Left ventricle myocardium superior (tissue), 1 donor: ENCODE measurements at regions not wholly inside any gene's neighbourhood (a gene's known extent, or its start where the extent isn't known, plus 50 kb on each side); places are given as distances from the start of the nearest gene placed in this dataset.
"Not testable (repeated sequence)": the region's sequence is repeated elsewhere in the genome, so short reads cannot be mapped to it uniquely, and the experiment has no call there.

Experiments
- ATAC-seq: fragments of 200-7000 bp; cut with Tn5 transposase; one replicate; pipeline ENCODE4 v1.9.1; 2020; ENCODE audit warnings: mild to moderate bottlenecking, moderate library complexity
- DNase-seq: peaks from one replicate; pipeline ENCODE4 v3.0.0-alpha.2; 2020
- intact Hi-C: fragments of 100-400 bp; cut with micrococcal nuclease; formaldehyde crosslinking; loops from one replicate; pipeline ENCODE4 v1.11.0; 2022
- donor health status: DM: no; HTN: yes; CAD: no; lungs with severe emphysema.

DNA sequence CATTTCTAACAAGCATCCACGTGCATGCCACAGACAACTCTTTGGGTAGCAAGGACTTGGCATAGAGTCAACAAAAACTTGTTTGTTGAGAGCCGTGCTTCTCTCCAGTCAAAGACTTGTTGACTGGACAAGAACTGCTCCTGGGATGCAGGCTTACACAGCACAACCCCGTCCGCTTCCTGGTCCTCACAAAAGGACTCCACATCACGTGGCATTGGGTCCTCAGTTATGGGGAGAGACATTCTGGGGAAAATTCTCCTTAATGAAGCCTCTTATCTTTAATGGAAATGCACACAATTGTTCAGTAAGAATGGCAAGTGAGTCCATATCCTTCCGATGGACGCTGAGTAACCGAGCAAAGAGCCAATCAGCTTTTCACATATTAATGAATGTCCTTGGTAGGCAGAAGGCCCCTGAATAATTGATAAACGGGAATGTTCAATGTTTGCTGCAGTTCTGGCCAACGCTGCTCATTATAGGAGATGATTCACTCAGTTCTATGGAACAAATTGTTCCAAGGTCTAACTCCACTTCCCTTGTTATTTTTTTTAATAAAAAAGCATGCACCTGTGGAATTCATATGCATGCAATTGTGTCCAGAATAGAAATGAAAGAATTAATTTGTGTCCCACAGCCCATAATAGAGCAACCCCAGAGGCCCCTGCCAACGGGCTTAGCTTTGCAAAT lies 97.0 kb upstream of the ZNF366 start:
- DNase-seq, result no peak
- intact Hi-C loops, result no loop called here
- ATAC-seq, result peak; percentile 19

DNA sequence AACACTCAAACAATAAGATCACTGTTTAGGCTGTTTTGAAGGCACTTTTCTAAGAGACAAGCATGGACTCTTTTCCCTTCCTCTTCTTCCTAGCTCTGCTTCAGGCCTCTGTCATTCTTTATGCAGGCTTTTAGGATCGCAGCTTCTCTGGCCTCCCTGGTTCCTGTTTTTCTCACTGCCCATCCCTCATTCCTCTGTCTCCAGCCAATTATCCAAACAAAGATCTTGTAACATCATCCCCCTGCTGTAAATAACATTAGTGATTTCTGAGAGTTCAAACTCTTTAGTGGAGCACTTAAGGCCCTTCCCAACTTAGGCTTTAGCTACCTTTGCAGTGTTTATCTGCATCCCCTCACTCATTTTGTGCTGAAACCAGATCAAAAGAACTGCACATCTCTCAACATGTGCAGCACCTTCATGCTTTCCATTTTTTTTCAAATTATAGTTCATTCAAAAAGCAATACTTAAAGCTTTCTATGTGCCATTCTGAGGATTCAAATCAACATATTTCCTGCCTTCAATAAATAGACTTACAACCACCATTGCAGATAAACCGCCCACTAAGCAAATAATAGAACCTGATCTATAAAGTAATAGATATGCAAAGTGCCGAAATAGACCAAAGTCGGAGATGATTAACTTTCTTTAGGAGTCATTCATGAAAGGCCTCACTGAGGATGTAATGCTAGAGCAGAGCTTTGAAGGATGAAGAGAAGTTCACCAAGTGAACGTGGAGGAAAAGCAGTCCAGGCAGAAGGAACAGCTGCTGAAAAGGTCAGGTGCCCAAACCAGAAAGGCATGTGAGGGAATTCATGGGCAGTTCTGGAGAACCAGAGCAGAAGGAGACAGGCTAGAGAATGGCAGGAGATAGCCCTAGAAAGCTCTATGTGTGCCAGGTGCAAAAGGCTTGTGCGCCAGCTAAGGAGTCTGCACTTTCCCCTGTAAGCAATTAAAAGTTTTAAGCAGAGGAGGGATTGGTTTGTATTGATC lies 95.8 kb upstream of the ZNF366 start:
- intact Hi-C loops, result no loop called here
- ATAC-seq, result no peak
- DNase-seq, result no peak

DNA sequence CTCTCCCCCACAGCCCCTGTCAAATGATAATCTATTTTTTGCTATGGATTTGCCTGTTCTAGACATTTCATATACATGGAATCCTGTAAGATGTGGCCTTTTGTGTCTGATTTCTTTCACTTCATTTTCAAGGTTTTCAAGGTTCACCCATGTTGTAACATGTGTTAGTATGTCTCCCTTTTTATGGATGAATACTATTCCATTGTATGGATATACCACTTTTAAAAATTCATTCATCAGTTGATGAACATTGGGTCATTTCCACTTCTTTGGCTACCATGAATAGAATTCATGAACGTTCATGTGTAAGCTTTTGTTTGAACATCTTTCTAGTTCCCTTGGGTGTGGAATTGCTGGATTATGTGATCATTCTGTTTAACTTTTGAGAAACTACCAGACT lies 94.7 kb upstream of the ZNF366 start:
- intact Hi-C loops, result no loop called here
- DNase-seq (no peak), ATAC-seq (no peak)

DNA sequence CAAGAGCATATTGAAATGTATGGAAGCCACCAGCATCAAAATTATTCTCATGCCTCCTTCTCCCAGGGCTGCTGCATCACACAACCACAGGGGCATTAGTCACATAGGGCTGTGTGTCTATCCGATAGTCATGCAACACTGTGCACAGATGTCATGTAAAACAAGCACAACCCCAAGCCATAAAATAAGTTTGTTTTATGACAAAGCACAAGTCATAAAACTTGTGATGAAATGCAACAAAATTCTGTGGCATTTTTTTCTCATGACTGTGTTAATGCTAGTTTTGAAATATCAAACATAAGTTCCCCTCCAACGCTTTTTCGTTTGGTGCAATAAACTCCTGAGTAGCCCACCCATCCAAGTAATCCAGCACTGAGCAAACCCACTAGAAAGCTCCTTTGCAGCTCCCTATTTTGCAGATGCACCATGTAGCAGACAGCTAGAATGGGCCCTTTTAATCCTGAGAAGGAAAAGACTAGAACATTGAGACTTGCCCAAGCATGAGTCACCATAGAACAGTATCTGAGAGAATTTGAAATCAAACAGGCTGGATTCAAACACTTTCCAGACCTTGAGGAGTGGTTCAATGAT lies 93.3 kb upstream of the ZNF366 start:
- intact Hi-C loops, result no loop called here
- no peak for ATAC-seq
- no peak for DNase-seq

DNA sequence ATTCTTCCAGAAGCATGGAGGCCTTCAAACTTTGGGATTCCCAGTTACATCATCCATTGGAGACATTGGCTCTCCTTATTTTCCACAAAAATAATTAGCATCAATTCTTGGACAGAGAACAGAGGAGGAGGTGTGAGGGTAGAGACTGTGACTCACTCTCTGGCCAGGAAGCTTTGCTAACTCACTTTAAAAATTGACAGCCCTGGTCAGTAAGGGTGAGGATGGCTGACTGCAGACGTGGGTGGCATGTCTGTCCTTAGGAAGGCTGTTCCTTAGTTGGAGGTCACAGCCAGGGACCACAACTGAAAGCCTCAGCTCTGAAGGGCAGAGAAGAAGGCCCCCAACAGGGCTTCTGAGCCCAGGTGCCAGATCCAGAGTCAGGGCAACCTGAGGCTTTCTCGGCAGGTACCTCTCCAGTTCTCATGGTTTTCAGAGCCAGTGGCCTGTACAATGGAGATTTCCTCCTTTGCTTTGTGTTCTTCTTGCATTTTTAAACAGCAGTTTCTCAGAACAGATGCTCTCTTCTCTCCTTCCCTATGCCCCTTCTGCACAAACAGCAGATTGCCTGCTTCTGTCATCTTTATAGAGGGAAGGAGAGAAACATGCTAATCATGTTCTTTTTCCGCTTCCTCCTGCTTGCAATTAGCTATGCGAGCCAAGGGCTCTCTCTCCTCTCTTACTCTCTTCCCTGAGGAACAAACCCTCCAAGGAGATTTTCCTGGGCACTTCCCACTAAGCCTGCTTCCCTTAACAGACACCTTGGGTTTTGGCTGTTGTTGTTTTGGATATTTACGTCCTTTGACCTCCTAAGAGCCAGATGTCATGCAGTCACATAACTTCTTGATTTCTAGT lies 92.5 kb upstream of the ZNF366 start:
- ATAC-seq (peak; percentile 33), DNase-seq (no peak)
- intact Hi-C loops, result no loop called here

DNA sequence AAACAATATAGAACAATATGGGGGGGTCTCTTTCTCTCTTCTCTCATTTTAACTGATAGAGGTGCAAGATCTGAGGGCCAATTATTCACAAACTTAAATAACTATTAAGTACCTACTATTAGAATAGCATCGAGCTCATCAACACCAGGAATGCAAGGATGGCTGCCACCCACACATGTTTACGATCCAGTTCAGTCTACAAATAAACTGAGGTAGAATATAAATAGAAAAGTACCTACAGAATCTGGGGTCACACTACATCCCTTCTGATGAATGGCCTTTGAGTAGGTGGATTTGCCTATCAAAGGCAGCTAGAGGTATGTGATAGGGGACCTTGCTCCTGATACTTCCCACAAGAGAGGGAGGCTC lies 91.8 kb upstream of the ZNF366 start:
- DNase-seq (no peak), ATAC-seq (no peak)
- intact Hi-C loops, result no loop called here

DNA sequence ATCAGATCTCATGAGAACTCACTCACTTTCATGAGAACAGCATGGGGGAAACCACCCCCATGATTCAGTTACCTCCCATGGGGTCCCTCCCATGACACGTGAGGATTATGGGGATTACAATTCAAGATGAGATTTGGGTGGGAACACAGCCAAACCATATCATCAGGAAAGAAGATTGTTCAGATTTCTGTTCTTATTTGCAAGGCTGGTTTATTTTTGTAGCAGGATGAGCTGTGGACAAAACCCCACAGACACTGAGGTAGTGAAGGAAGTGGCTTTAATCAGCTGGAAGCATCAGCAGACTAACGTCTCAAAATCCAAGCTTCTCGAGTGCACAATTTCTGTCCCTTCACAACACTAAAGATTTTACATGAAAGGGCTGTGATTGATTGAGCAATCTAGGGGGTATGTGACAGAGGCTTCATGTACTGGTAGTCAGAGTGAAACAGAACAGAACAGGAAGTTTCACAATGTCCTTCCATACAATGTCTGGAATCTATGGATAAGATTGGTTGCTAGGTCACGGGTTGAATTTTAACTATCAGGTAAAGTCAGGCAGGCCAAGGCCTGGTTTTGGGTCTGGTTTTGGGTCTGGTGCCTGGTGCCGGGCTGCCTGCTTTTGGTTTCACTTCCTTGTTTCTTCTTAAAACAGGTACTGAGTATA lies 91.3 kb upstream of the ZNF366 start:
- DNase-seq, result no peak
- intact Hi-C loops, result no loop called here
- peak; percentile 14 for ATAC-seq

DNA sequence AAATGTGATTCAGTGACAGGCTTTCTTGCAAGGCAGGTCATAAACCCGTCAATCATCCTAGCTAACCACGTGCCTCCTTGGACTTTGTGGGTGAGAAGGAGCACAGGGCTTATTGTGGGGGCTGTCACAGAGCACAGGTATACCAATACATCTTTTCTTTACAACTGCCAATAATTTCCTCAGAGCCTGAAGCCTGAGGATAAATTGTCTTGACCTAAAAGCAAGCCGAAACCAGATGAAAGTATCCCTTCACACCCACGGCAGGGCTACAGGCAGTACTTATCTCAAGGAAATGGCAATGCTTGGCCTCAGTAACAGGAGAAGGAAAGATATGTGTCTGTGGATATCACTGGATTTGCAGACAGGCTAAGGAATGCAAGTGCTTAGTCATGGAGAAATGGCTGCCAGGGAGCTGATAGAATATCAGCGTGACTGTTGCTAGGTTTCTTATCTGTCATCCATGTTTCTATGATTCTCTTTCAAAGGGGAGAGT lies 90.3 kb upstream of the ZNF366 start:
- intact Hi-C loops, result no loop called here
- ATAC-seq (peak; percentile 77), DNase-seq (no peak)

DNA sequence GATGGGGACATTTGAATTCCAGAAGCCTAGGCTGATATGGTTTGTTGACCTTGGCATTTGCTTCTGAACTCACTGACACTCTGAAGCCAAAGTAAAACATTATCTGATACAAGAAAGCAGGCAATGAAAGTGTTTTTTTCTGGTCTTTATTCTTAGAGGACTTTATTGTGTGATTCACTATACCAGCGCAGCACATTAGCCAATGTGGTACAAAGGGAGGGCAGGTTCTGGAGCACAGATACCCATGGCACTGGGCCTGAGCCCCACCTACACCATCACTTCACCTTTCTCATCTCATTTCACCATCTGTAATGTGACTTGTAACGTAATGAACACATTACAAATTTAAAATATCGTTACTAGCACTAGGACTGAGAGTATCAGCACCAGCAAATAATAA lies 89.7 kb upstream of the ZNF366 start:
- ATAC-seq, result peak; percentile 34

DNA sequence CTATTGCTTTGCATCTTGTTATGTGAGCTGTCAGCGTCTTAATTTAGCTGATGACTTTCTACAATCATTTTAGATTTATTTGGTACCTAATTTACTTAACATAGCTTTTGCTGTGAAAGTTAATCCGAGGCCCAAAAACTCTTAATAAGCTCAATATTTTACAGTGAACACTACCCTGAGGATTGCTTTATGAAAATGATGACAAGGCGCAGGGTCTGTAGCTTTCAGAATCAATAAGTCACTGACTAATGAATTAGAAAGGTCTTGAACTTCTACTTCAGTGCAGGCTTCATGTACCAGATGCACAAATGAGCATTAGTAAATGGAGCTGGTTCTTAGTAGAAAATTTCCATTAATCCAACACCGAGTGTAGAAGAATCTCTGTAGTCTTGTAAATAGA lies 81.4 kb upstream of the ZNF366 start:
- no peak for DNase-seq
- ATAC-seq, result no peak
- intact Hi-C loops, result no loop called here

More for the DNA sequence above, 89.7 kb upstream of the ZNF366 start:
- intact Hi-C loops, result no loop called here
- no peak for DNase-seq

DNA sequence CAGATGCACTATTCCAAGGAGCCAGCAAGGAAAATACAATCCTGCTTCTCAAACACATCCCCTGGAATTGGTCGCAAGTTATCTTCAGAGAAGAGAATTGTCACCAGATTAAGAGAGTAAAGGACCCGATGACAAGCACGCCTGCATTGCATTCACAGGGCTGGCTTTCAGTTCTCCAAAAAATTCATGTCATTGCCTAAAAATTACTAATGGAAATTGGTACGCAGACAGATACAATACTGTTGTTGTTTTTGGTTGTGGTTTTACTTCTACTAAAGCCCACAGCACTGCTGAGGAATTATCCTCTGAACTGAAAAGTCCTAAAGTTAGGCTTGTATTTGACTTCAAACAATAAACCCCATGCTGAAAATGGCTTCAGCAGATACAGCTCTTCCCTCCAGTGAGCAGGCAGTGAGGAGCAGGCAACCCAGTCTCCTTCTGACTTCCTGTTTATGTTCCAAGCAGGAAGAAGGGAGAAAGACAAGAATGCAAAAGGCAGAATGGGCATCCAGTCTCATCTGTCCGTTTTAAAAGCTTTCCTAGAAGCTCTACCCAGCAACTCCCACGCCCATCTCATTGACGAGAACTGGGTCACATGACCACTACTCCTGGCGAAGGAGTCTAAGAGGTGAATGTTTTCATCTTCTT lies 80.6 kb upstream of the ZNF366 start:
- DNase-seq (no peak), ATAC-seq (no peak)
- intact Hi-C loops, result no loop called here

DNA sequence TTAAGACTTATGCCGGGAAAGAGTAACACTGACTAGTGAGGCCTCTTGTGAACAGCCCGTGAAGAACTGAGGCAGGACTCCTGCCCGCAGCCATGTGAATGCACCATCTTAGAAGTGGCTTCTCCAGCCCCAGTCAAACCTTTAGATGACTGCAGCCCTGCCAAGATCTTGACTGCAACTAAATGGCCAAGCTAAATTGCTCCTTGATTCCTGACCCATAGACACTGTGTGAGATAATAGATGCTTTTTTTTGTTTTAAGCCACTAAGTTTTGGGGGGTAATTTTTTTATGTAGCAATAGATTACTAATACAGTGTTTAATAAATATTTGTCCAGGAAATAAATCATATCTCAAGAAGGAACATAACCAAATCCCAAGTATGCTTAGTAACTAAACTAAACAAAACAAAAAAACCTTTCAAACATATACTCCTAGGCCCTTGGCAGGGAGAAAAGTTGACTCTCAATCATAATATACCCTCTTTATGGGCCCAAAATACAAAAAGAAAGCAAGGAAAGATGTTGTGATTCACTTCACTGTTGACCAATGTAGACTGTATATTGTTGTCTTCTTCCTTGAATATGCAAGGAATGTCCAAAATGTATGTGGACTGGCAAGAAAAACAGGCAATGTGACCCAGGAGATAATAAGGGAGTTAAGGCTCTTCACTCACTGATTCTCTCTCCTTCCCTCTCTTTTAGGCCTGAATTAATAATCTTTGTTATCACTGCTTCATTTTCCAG lies 79.7 kb upstream of the ZNF366 start:
- intact Hi-C loops, result no loop called here
- no peak for DNase-seq
- no peak for ATAC-seq

DNA sequence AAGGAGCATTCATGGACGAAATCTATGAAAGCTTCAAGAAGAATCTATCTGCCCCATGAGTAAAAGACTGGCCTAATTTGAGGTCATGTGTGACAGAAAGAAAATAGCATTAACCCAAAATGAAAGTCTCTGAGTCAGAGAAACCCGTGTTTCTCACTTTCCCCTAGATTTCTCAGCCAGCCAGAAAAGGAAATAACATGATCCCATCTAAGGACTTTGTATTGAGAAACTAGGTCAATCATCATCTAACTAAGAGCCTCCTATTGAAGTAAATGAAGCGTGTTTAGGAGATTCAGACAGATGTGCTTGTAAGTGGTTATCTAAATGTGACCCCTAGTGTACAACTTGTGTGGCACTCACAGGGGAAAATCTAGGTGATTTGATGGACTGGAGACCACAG lies 77.3 kb upstream of the ZNF366 start:
- no peak for ATAC-seq
- intact Hi-C loops, result no loop called here
- no peak for DNase-seq

DNA sequence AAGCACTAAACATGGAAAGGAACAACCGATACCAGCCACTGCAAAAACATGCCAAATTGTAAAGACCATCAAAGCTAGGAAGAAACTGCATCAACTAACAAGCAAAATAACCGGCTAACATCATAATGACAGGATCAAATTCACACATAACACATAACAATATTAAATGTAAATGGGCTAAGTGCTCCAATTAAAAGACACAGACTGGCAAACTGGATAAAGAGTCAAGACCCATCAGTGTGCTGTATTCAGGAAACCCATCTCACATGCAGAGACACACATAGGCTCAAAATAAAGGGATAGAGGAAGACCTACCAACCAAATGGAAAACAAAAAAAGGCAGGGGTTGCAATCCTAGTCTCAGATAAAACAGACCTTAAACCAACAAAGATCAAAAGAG lies 72.1 kb upstream of the ZNF366 start:
- DNase-seq, ATAC-seq, intact Hi-C loops: not testable (repeated sequence)

DNA sequence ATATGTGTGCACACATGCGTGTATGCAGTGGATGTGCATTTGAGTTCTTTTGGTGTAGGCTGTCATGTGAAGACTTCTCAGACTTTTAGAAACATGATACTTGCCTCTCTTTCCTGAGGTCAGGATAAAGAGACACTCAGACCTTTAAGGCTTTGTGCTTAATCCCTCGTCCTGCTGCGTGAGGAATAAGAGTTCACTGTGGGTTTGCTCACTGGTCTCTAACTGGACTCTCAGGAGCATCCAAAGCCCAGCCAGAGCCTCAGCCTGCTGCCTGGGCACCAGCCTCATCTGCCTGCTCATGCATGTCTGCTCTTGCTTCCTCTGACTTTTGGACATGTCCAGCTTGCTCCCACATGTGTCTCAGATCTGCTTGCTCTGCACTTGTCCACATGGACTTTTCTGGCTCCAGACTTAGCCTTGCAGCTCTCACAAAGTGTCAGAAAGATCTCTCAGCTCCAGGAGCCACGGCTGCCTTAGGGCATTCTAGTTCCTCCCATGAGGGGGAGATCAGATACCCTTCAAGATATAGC lies 65.1 kb upstream of the ZNF366 start:
- no peak for DNase-seq

DNA sequence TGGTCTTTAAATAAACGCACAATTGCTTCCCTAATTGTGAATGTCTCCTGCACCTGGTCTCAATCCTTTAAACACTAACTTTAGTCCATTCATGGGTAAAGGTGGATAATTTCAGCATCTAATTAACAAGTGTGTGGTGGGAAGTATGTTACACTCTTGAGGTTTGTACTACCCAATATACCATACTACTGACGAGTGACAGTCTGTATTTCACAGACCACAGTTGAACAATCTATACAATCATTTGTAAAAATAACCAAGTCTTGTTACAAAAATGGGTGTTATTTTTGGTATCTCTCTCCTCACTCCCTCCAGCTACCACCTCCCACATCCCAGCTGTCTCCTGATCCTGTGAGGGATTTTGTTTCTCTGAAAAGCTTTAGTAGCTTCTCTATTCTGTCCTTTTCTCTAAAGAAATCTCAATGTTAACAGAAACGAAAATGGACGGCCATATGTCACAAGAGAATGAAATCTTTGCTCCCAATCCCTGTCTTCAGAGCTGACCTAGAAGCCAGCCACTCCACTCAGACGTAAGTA lies 62.3 kb upstream of the ZNF366 start:
- intact Hi-C loops, result no loop called here
- ATAC-seq, result no peak
- no peak for DNase-seq

More for the DNA sequence above, 65.1 kb upstream of the ZNF366 start:
- intact Hi-C loops, result no loop called here
- no peak for ATAC-seq

DNA sequence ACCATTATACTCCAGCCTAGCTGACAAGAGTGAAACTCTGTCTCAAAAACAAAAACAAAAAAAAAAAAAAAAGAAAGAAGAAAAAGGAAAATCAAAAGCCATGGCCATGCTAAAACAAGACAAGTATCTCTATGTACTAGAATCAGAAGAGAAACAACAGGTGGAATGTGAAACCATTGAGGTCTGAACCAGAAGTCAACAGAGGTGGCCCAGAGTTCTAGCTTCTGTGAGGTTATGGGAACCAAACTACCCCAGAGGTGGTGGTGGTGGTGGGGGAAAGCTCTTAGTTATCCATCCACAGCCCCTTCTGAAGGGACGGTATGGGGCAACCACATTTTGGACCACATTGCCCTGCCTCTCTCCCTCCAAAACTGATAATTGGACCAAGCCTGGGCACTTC lies 59.5 kb upstream of the ZNF366 start:
- intact Hi-C loops, result no loop called here
- no peak for ATAC-seq
- no peak for DNase-seq
